ENCODE measurements at regions not wholly inside any gene's neighbourhood (a gene's known extent, or its start where the extent isn't known, plus 50 kb on each side); places are given as distances from the start of the nearest gene placed in this dataset.
"Not testable (repeated sequence)": the region's sequence is repeated elsewhere in the genome, so short reads cannot be mapped to it uniquely, and the experiment has no call there.

DNA sequence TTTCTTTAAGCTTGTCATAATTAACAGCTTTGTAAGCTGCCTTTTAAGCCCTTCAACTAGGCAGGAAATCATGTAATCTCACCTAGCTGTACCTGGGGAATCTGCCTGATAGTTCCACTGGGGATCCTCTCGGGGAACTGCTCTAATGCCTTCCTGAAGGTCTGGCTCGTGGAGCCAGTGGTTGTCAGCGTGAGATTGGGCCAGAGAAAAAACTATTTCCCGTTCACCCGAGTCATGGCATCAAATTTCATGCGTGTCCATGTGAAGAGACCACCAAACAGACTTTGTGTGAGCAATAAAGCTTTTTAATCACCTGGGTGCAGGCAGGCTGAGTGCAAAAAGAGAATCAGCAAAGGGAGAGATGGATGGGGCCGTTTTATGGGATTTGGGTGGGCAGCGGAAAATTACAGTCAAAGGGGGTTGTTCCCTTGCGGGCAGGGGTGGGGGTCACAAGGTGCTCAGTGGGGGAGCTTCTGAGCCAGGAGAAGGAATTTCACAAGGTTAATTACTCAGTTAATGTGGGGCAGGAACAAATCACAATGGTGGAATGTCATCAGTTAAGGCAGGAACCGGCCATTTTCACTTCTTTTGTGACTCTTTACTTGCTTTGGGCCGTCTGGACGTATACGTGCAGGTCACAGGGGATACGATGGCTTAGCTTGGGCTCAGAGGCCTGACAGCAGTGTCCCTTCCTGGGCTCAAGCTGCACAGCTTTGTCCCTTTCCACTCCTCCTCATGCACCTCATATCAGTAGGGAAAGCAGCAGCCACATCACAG is 170.7 kb downstream of the UNC5CL start:
- not testable (repeated sequence) for H3K4me1 Mint-ChIP-seq (ENCODE audit: low read depth); H3K27me3 Mint-ChIP-seq; H3K9me3 Mint-ChIP-seq (ENCODE audit: low read depth); H3K36me3 Mint-ChIP-seq; H3K4me3 Mint-ChIP-seq; H3K27ac Mint-ChIP-seq

DNA sequence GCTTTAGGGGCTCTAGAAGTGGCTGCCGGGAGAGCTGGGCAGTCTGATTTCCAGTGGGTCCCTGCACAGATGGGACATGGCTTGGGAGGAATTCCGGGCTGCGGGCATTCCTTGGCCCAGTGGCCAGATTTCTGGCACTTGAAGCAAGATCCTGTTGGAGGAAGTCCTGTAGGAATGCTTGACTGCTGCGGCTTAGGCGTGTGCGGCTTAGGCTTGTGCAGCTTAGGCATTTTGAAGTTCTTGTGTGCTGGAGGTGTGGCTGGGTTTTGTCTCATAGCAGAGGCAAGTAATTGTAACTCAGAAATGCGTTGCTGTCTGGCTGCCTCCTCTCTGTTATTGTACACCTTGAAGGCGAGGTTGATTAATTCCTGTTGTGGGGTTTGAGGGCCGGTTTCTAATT is 171.5 kb downstream of the UNC5CL start:
- H3K27me3 Mint-ChIP-seq; H3K4me1 Mint-ChIP-seq (ENCODE audit: low read depth); H3K9me3 Mint-ChIP-seq (ENCODE audit: low read depth); H3K27ac Mint-ChIP-seq; H3K4me3 Mint-ChIP-seq; H3K36me3 Mint-ChIP-seq: not testable (repeated sequence)

- not testable (repeated sequence) for H3K9me3 Mint-ChIP-seq (ENCODE audit: low read depth); H3K27ac Mint-ChIP-seq
These were observed 173.8 kb downstream of the UNC5CL start for GRCh38 chr6:40865259-40865658.

GRCh38 chr6:40860443-40860842 is 178.6 kb downstream of the UNC5CL start:
- no peaks in the 10 kb centered on the region for H3K36me3 Mint-ChIP-seq
- peaks cover 4% of the 10 kb centered on the region for H3K27me3 Mint-ChIP-seq

More at GRCh38 chr6:40865259-40865658, 173.8 kb downstream of the UNC5CL start:
- H3K27me3 Mint-ChIP-seq; H3K36me3 Mint-ChIP-seq; H3K4me1 Mint-ChIP-seq (ENCODE audit: low read depth); H3K4me3 Mint-ChIP-seq: not testable (repeated sequence)

DNA sequence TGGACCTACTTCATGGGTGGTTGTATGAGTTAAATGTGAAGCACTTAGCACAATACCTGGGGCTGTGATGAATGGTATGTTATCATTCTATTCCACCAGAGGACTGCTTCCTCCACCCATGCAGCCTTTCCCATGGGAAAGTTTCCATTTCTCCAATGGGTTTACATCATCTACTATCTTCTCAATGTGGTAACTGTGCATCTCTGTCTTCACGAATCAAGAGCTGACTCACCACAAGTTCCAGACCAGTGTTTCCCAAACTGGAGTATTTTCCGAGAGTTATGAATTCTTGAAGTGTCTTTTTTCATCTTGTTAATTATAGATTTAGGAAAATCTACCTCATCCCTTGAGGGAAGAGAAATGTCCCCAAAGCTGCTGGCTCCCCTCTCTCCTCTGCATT is 182.8 kb downstream of the UNC5CL start:
- H3K4me3 Mint-ChIP-seq, result no peak overlapping the region
- H3K36me3 Mint-ChIP-seq, result no peaks in the 10 kb centered on the region

More at GRCh38 chr6:40860443-40860842, 178.6 kb downstream of the UNC5CL start:
- no peaks in the 10 kb centered on the region for H3K4me1 Mint-ChIP-seq (ENCODE audit: low read depth)
- H3K4me3 Mint-ChIP-seq, result no peak overlapping the region
- H3K9me3 Mint-ChIP-seq (ENCODE audit: low read depth), result no peaks in the 10 kb centered on the region
- no peak overlapping the region for H3K27ac Mint-ChIP-seq

GRCh38 chr6:40855168-40855880 is 183.7 kb downstream of the UNC5CL start:
- H3K36me3 Mint-ChIP-seq, result no peaks in the 10 kb centered on the region
- H3K4me3 Mint-ChIP-seq, result no peak overlapping the region
- H3K4me1 Mint-ChIP-seq (ENCODE audit: low read depth), result peaks cover 3% of the 10 kb centered on the region
- no peak overlapping the region for H3K27ac Mint-ChIP-seq
- peaks cover 3% of the 10 kb centered on the region for H3K27me3 Mint-ChIP-seq
- H3K9me3 Mint-ChIP-seq (ENCODE audit: low read depth), result no peaks in the 10 kb centered on the region

More for the DNA sequence above, 182.8 kb downstream of the UNC5CL start:
- H3K9me3 Mint-ChIP-seq (ENCODE audit: low read depth), result no peaks in the 10 kb centered on the region
- H3K27me3 Mint-ChIP-seq, result peaks cover 4% of the 10 kb centered on the region
- H3K27ac Mint-ChIP-seq, result no peak overlapping the region
- peaks cover 3% of the 10 kb centered on the region for H3K4me1 Mint-ChIP-seq (ENCODE audit: low read depth)

- peaks cover 3% of the 10 kb centered on the region for H3K4me1 Mint-ChIP-seq (ENCODE audit: low read depth)
- H3K27me3 Mint-ChIP-seq, result peaks cover 3% of the 10 kb centered on the region
- H3K4me3 Mint-ChIP-seq, result no peak overlapping the region
- H3K36me3 Mint-ChIP-seq, result no peaks in the 10 kb centered on the region
- no peak overlapping the region for H3K27ac Mint-ChIP-seq
- H3K9me3 Mint-ChIP-seq (ENCODE audit: low read depth), result no peaks in the 10 kb centered on the region
These were observed 184.4 kb downstream of the UNC5CL start for GRCh38 chr6:40854592-40854991.

DNA sequence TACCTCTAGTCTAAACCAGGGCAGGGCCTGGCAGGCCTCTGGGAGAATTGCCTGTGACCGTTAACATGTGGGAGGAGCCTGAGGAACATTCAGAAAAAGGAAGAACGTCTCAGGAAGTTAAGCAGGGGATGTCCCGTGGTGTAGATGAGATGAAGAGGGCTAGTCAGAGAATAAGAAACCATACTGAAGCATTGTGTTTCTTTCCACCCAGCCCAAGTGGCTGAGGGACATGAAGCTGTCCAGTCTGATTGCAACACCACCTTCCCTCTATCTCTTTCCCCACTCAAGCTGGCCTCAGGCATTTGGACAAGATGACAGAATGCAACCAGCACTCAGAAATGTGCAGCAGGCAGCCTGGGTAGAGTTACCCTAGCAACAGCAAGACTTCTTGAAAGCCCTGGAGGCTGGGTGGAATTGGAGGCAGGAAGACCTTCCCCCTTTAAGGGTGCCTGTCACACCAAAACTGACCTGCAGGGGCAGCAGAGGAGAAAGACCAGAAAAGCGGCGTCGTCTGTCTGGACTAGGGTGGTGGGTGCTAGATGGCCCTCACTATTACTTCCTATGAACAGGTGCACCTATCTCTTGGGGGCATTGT is 186.1 kb downstream of the UNC5CL start:
- no peak overlapping the region for H3K27ac Mint-ChIP-seq
- no peak overlapping the region for H3K4me3 Mint-ChIP-seq
- peaks cover 3% of the 10 kb centered on the region for H3K4me1 Mint-ChIP-seq (ENCODE audit: low read depth)
- peaks cover 2% of the 10 kb centered on the region for H3K27me3 Mint-ChIP-seq
- no peaks in the 10 kb centered on the region for H3K9me3 Mint-ChIP-seq (ENCODE audit: low read depth)
- H3K36me3 Mint-ChIP-seq, result no peaks in the 10 kb centered on the region

DNA sequence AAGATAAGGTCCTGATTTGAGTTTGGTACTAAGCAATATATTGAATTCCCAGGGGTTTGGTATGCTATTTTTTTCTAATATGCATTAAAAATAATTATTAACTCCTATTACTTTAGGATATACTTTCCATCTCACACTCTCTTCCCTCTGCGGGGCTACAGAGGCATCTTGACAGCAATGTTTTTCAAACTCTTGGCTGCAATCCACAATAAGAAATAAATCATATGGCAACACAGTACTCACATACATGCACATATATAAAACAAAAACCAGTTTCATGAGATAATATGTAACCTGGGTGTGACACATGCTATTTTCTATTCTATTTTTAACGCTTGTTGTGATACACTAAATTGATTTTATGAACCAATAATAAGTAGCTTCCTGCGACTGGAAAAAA is 189.5 kb downstream of the UNC5CL start:
- peaks cover 3% of the 10 kb centered on the region for H3K4me1 Mint-ChIP-seq (ENCODE audit: low read depth)
- H3K9me3 Mint-ChIP-seq (ENCODE audit: low read depth), result no peaks in the 10 kb centered on the region
- no peak overlapping the region for H3K27ac Mint-ChIP-seq
- H3K4me3 Mint-ChIP-seq, result no peak overlapping the region
- peaks cover 12% of the 10 kb centered on the region for H3K27me3 Mint-ChIP-seq
- no peaks in the 10 kb centered on the region for H3K36me3 Mint-ChIP-seq

DNA sequence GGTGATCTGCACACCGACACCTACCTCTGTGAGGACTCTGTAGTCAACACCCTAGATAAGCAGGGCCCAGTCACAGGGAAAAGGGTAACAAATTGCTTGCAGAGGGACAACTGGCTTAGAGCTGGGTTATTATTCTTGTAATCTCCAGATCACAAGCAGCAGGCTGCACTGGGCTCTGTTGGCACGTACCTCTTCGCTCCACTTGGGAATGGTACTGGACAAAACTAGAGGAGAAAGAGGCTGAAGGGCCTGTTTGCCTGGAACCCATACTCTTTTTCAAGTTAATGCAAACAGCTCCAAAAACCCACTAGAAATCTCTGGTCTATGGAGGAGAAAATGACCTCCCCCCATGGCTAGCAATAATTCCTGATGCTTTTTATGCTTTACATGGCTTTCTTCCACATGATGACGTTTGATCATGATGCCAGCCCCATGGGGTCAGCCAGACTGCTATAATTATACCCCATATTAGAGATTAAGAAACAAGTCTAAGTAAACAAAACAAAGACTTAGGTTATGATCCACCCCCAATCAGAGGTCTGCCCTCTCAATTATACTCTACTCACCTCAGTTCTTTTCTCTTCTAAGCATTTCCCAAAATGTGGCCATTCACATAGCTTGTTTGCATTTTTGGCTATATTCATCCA is 190.0 kb downstream of the UNC5CL start:
- Mint-ChIP-seq H3K4me1 (ENCODE audit: low read depth) (peaks cover 3% of the 10 kb centered on the region), H3K4me3 (no peak overlapping the region), H3K9me3 (ENCODE audit: low read depth) (no peaks in the 10 kb centered on the region), H3K36me3 (no peaks in the 10 kb centered on the region), H3K27me3 (peaks cover 14% of the 10 kb centered on the region), H3K27ac (no peak overlapping the region)

- Mint-ChIP-seq H3K36me3 (no peaks in the 10 kb centered on the region), H3K9me3 (ENCODE audit: low read depth) (no peaks in the 10 kb centered on the region), H3K4me1 (ENCODE audit: low read depth) (peaks cover 3% of the 10 kb centered on the region)
These were observed 191.0 kb downstream of the UNC5CL start for GRCh38 chr6:40848038-40848437.

DNA sequence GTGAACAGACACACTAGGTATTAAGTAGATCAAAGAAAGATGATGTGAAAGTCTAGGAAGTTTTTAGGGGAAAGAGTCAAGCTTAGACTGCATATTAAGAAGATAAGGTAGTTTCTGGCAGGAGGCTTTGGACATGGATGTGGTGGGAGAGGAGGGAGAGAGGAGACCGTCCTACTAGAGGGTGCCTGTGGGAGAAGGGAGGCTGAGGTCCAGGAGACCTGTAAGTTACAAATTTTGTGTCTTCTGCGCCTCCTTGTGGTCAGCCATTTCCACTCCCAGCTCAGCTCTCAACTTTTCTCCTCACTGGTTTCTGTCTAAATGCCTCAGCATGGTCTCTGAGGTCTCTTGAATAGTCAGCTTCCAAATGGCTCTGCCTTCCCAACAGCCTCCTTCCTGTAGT is 193.5 kb downstream of the UNC5CL start:
- Mint-ChIP-seq H3K27ac (no peak overlapping the region), H3K9me3 (ENCODE audit: low read depth) (no peaks in the 10 kb centered on the region)

More at GRCh38 chr6:40848038-40848437, 191.0 kb downstream of the UNC5CL start:
- Mint-ChIP-seq H3K27me3 (peaks cover 14% of the 10 kb centered on the region), H3K27ac (no peak overlapping the region), H3K4me3 (no peak overlapping the region)

GRCh38 chr6:40844246-40844645 is 194.8 kb downstream of the UNC5CL start:
- H3K4me3 Mint-ChIP-seq, result no peak overlapping the region
- no peaks in the 10 kb centered on the region for H3K4me1 Mint-ChIP-seq (ENCODE audit: low read depth)
- H3K9me3 Mint-ChIP-seq (ENCODE audit: low read depth), result no peaks in the 10 kb centered on the region
- H3K27ac Mint-ChIP-seq, result no peak overlapping the region
- peaks cover 14% of the 10 kb centered on the region for H3K27me3 Mint-ChIP-seq
- no peaks in the 10 kb centered on the region for H3K36me3 Mint-ChIP-seq

More for the DNA sequence above, 193.5 kb downstream of the UNC5CL start:
- Mint-ChIP-seq H3K36me3 (no peaks in the 10 kb centered on the region), H3K4me3 (no peak overlapping the region), H3K27me3 (peaks cover 14% of the 10 kb centered on the region), H3K4me1 (ENCODE audit: low read depth) (no peaks in the 10 kb centered on the region)

GRCh38 chr6:40841721-40842120 is 197.3 kb downstream of the UNC5CL start:
- Mint-ChIP-seq H3K36me3 (no peaks in the 10 kb centered on the region), H3K4me1 (ENCODE audit: low read depth) (no peaks in the 10 kb centered on the region), H3K4me3 (no peak overlapping the region), H3K27ac (no peak overlapping the region), H3K27me3 (peaks cover 12% of the 10 kb centered on the region), H3K9me3 (ENCODE audit: low read depth) (no peaks in the 10 kb centered on the region)

DNA sequence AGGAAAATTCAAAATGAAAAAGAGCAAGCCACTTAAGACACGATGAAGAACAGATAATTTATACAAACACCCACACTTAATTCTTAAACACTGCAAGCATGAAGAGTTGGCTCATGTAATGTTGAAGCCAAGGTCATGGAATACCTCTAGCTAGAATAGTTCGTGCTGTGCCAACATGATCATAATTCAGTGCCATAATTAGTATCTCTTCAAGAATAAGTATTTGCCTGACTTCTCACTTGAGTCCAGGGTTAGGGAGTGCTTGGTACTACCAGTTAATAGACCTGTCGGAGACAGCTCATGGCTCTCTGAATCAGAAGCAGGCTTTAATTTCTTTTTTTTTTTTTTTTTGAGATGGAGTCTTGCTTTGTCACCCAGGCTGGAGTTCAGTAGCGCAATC is 206.3 kb downstream of the UNC5CL start:
- no peak overlapping the region for H3K27ac Mint-ChIP-seq
- peaks cover 9% of the 10 kb centered on the region for H3K27me3 Mint-ChIP-seq
- no peak overlapping the region for H3K4me3 Mint-ChIP-seq
- no peaks in the 10 kb centered on the region for H3K4me1 Mint-ChIP-seq (ENCODE audit: low read depth)
- H3K36me3 Mint-ChIP-seq, result no peaks in the 10 kb centered on the region
- H3K9me3 Mint-ChIP-seq (ENCODE audit: low read depth), result no peaks in the 10 kb centered on the region

All from activated naive CD8-positive, alpha-beta T cell (primary cell).